Neuronal stem cell (in vitro differentiated cells): ENCODE measurements at regions not wholly inside any gene's neighbourhood (a gene's known extent, or its start where the extent isn't known, plus 50 kb on each side); places are given as distances from the start of the nearest gene placed in this dataset.

ENCODE experiments used
- DNase-seq: peaks from one replicate; pipeline ENCODE4 v3.0.0-alpha.2; 2013; ENCODE audit warnings: low spot score
- H2AFZ ChIP-seq: one replicate; pipeline ENCODE4 v1.6.1; 2013; ENCODE audit warnings: mild to moderate bottlenecking, low read length, inconsistent platforms
- H2AK5ac ChIP-seq: 2 replicates; pipeline ENCODE4 v1.6.1; 2013; ENCODE audit warnings: low read depth, mild to moderate bottlenecking, inconsistent platforms, low read length, moderate library complexity, mixed read lengths
- H2BK120ac ChIP-seq: 2 replicates; pipeline ENCODE4 v1.6.1; 2013; ENCODE audit warnings: low read depth, mild to moderate bottlenecking, inconsistent platforms, low read length, moderate library complexity, mixed read lengths
- H2BK12ac ChIP-seq: one replicate; pipeline ENCODE4 v1.6.1; 2013; ENCODE audit warnings: low read length, inconsistent platforms
- H2BK15ac ChIP-seq: 2 replicates; pipeline ENCODE4 v1.6.1; 2013; ENCODE audit warnings: mild to moderate bottlenecking, low read length, inconsistent platforms, mixed read lengths
- H2BK5ac ChIP-seq: one replicate; pipeline ENCODE4 v1.6.1; 2013; ENCODE audit warnings: inconsistent platforms, mild to moderate bottlenecking, low read length, moderate library complexity
- H3K14ac ChIP-seq: one replicate; pipeline ENCODE4 v1.6.1; 2013; ENCODE audit warnings: low read length, inconsistent platforms
- H3K18ac ChIP-seq: 2 replicates; pipeline ENCODE4 v1.6.1; 2013; ENCODE audit warnings: low read length, inconsistent platforms
- H3K23ac ChIP-seq: 2 replicates; pipeline ENCODE4 v1.6.1; 2013; ENCODE audit warnings: low read depth, mild to moderate bottlenecking, mixed read lengths, low read length, inconsistent platforms; ENCODE audit not compliant: poor library complexity
- H3K27ac ChIP-seq: replicated peaks from 3 replicates; pipeline ENCODE4 v1.5.1; 2013; ENCODE audit warnings: low read length, inconsistent platforms
- H3K27me3 ChIP-seq, 3 experiments: 2 replicates each; pipeline ENCODE4 v1.6.1; 2013; ENCODE audit warnings: low read length in 3 of 3, mild to moderate bottlenecking in 2 of 3, inconsistent platforms in 1 of 3, low read depth in 1 of 3, mixed read lengths in 1 of 3, moderate library complexity in 1 of 3; ENCODE audit not compliant: control insufficient read depth in 3 of 3, insufficient read depth in 3 of 3
- H3K36me3 ChIP-seq, 2 donors: replicated peaks in 1 of 2; 2 replicates each; pipeline ENCODE4 v1.6.1; 2013; ENCODE audit warnings: low read length in 2 of 2; ENCODE audit not compliant: control insufficient read depth in 2 of 2, insufficient read depth in 2 of 2
- H3K4ac ChIP-seq: 2 replicates; pipeline ENCODE4 v1.6.1; 2013; ENCODE audit warnings: inconsistent platforms, mild to moderate bottlenecking, low read length, moderate library complexity
- H3K4me1 ChIP-seq, 2 donors: 1 replicate in 1 of 2; 2 replicates in 1 of 2; pipeline ENCODE4 v1.6.1; 2013; ENCODE audit warnings: low read length in 2 of 2, low read depth in 1 of 2; ENCODE audit not compliant: control insufficient read depth in 2 of 2, insufficient read depth in 1 of 2
- H3K4me2 ChIP-seq: one replicate; pipeline ENCODE4 v1.6.1; 2013; ENCODE audit warnings: mild to moderate bottlenecking, low read length, inconsistent platforms; ENCODE audit not compliant: insufficient read depth, poor library complexity, severe bottlenecking
- H3K4me3 ChIP-seq, 2 donors: 2 replicates each; pipeline ENCODE4 v1.5.1; 2013; ENCODE audit warnings: low read length in 2 of 2, mild to moderate bottlenecking in 2 of 2, inconsistent platforms in 1 of 2, moderate library complexity in 1 of 2
- H3K79me1 ChIP-seq: one replicate; pipeline ENCODE4 v1.6.1; 2013; ENCODE audit warnings: low read depth, mild to moderate bottlenecking, inconsistent platforms, low read length, moderate library complexity
- H3K9ac ChIP-seq: one replicate; pipeline ENCODE4 v1.6.1; 2013; ENCODE audit warnings: mild to moderate bottlenecking, low read depth, low read length, inconsistent platforms; ENCODE audit not compliant: poor library complexity
- H3K9me3 ChIP-seq, 2 donors: replicated peaks in 1 of 2; 2 replicates each; pipeline versions ENCODE3 to v1.6.1; 2013; ENCODE audit warnings: low read length in 2 of 2, mild to moderate bottlenecking in 2 of 2, inconsistent platforms in 1 of 2, low read depth in 1 of 2, mixed read lengths in 1 of 2, moderate library complexity in 1 of 2; ENCODE audit not compliant: control insufficient read depth in 2 of 2, insufficient read depth in 1 of 2
- H4K8ac ChIP-seq: one replicate; pipeline ENCODE4 v1.6.1; 2013; ENCODE audit warnings: low read depth, mild to moderate bottlenecking, inconsistent platforms, low read length, moderate library complexity
- H4K91ac ChIP-seq: one replicate; pipeline ENCODE4 v1.6.1; 2013; ENCODE audit warnings: low read length, low read depth, mild to moderate bottlenecking, inconsistent platforms; ENCODE audit not compliant: poor library complexity
- WGBS, 2 donors: extraction: QIAGEN DNeasy Blood & Tissue Kit; methylation state at CpG; one replicate each; pipeline ENCODE4 v1.1.7; 2013; ENCODE audit warnings: missing lambda C conversion rate in 2 of 2, mixed read lengths in 1 of 2; ENCODE audit not compliant: insufficient read length in 2 of 2, insufficient replicate concordance in 1 of 2; ENCODE audit errors: extremely low coverage in 2 of 2; 5-methylcytosine and 5-hydroxymethylcytosine counted together

- no peak overlapping the region for H3K18ac ChIP-seq
- no peak overlapping the region for H4K8ac ChIP-seq
- no peaks in the 10 kb centered on the region for H3K9me3 ChIP-seq
- H3K27ac ChIP-seq: no peak overlapping the region
- H2AK5ac ChIP-seq: no peak overlapping the region
- no peak overlapping the region for H2BK120ac ChIP-seq
- H3K14ac ChIP-seq: no peak overlapping the region
- no peak overlapping the region for H3K4ac ChIP-seq
- no peak overlapping the region for H3K4me3 ChIP-seq
- H3K79me1 ChIP-seq: no peaks in the 10 kb centered on the region
- no peak overlapping the region for H2BK12ac ChIP-seq
- H2AFZ ChIP-seq: no peak overlapping the region
- no CpG with 5 or more reads among the region's 8 CpGs for WGBS, 2 donors
- no peaks in the 10 kb centered on the region for H3K4me1 ChIP-seq
- H3K4me2 ChIP-seq: no peak overlapping the region
- H3K23ac ChIP-seq: no peak overlapping the region
- H3K9ac ChIP-seq: no peak overlapping the region
- no peaks in the 10 kb centered on the region for H3K27me3 ChIP-seq
- no peak overlapping the region for H2BK15ac ChIP-seq
- H2BK5ac ChIP-seq: no peak overlapping the region
- DNase-seq: no peak
- no peak overlapping the region for H4K91ac ChIP-seq
- H3K36me3 ChIP-seq: no peaks in the 10 kb centered on the region
Measured at GRCh38 chr7:22572292-22572691, 72.3 kb upstream of the STEAP1B start.

DNA sequence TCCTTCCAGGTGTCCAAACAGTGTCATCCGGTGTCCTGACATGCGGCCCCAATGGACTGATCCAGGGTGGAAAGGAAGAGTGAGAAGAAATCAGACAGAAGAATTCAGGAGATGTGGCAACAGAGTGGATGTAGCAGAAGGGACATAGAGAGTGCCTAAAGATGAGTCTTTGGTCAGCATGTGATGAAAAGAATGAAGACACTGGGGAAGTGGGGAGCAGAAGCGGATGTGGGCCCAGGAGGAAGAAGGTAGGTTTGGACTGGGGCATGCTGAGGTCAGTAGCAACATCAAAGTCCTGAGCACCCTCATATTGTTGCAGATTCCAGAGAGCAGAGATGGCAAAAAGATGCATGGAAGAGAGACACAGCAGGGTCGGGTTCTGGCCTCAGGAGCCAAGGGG is 71.8 kb upstream of the STEAP1B start:
- Histone ChIP-seq H3K9me3 (no peaks in the 10 kb centered on the region), H3K36me3 (no peaks in the 10 kb centered on the region), H2BK120ac (no peak overlapping the region), H3K4me1 (no peaks in the 10 kb centered on the region), H3K23ac (no peak overlapping the region), H2BK12ac (no peak overlapping the region), H3K27ac (no peak overlapping the region), H3K14ac (no peak overlapping the region), H4K91ac (no peak overlapping the region), H3K79me1 (no peaks in the 10 kb centered on the region), H2BK5ac (no peak overlapping the region), H3K4ac (no peak overlapping the region), H4K8ac (no peak overlapping the region), H2AFZ (no peak overlapping the region), H2BK15ac (no peak overlapping the region), H2AK5ac (no peak overlapping the region), H3K18ac (no peak overlapping the region), H3K9ac (no peak overlapping the region), H3K27me3 (no peaks in the 10 kb centered on the region), H3K4me2 (no peak overlapping the region), H3K4me3 (no peak overlapping the region)
- no CpG with 5 or more reads among the region's 4 CpGs for WGBS, 2 donors
- no peak for DNase-seq

GRCh38 chr7:22569586-22570321 is 69.8 kb upstream of the STEAP1B start:
- no peak for DNase-seq
- no peaks in the 10 kb centered on the region for H3K27me3 ChIP-seq
- H2BK12ac ChIP-seq: no peak overlapping the region
- H4K91ac ChIP-seq: no peak overlapping the region
- H3K27ac ChIP-seq: no peak overlapping the region
- H3K4me2 ChIP-seq: no peak overlapping the region
- no CpG with 5 or more reads among the region's 11 CpGs for WGBS, 2 donors
- H2AK5ac ChIP-seq: no peak overlapping the region
- peaks cover 0 to 2% of the 10 kb centered on the region in 2 donors for H3K4me1 ChIP-seq
- no peaks in the 10 kb centered on the region for H3K9me3 ChIP-seq
- H2BK120ac ChIP-seq: no peak overlapping the region
- H3K4ac ChIP-seq: no peak overlapping the region
- no peak overlapping the region for H3K14ac ChIP-seq
- no peak overlapping the region for H3K18ac ChIP-seq
- H3K23ac ChIP-seq: no peak overlapping the region
- no peaks in the 10 kb centered on the region for H3K79me1 ChIP-seq
- no peak overlapping the region for H2BK5ac ChIP-seq
- no peaks in the 10 kb centered on the region for H3K36me3 ChIP-seq
- H2BK15ac ChIP-seq: no peak overlapping the region
- H4K8ac ChIP-seq: no peak overlapping the region
- no peak overlapping the region for H3K4me3 ChIP-seq
- no peak overlapping the region for H3K9ac ChIP-seq
- H2AFZ ChIP-seq: no peak overlapping the region

GRCh38 chr7:22566592-22566991 is 66.6 kb upstream of the STEAP1B start:
- H3K14ac ChIP-seq: no peak overlapping the region
- no peak overlapping the region for H2BK5ac ChIP-seq
- no peak overlapping the region for H4K91ac ChIP-seq
- H3K4me2 ChIP-seq: no peak overlapping the region
- H2BK12ac ChIP-seq: no peak overlapping the region
- no peak overlapping the region for H3K27ac ChIP-seq
- no CpG with 5 or more reads among the region's 4 CpGs for WGBS, 2 donors
- H2AFZ ChIP-seq: no peak overlapping the region
- no peak overlapping the region for H3K18ac ChIP-seq
- no peak overlapping the region for H3K4me3 ChIP-seq
- no peak for DNase-seq
- no peaks in the 10 kb centered on the region for H3K27me3 ChIP-seq
- no peak overlapping the region for H2AK5ac ChIP-seq
- peaks cover 15 to 18% of the 10 kb centered on the region in 2 donors for H3K4me1 ChIP-seq
- no peak overlapping the region for H2BK15ac ChIP-seq
- no peaks in the 10 kb centered on the region for H3K36me3 ChIP-seq
- H3K23ac ChIP-seq: no peak overlapping the region
- H3K9ac ChIP-seq: no peak overlapping the region
- no peak overlapping the region for H2BK120ac ChIP-seq
- no peaks in the 10 kb centered on the region for H3K79me1 ChIP-seq
- no peaks in the 10 kb centered on the region for H3K9me3 ChIP-seq
- H3K4ac ChIP-seq: no peak overlapping the region
- H4K8ac ChIP-seq: no peak overlapping the region
